ENCODE measurements at regions not wholly inside any gene's neighbourhood (a gene's known extent, or its start where the extent isn't known, plus 50 kb on each side); places are given as distances from the start of the nearest gene placed in this dataset.

- no peak overlapping the region for H2BK15ac ChIP-seq (ENCODE audit: low read depth, low read length)
- H3K4me3 Mint-ChIP-seq, result no peak overlapping the region
- WGBS (ENCODE audit: extremely low coverage, insufficient read length, low lambda C conversion rate), result no CpG with 5 or more reads among the region's 1 CpG
Observed at GRCh38 chr4:166230841-166231240, 357.8 kb downstream of the TLL1 start.

More at GRCh38 chr4:166230841-166231240, 357.8 kb downstream of the TLL1 start:
- Histone ChIP-seq H4K91ac (ENCODE audit: insufficient read length, low read depth, low read length) (no peak overlapping the region), H3K27ac (ENCODE audit: insufficient read length, low read depth, low read length) (no peak overlapping the region), H3K14ac (ENCODE audit: insufficient read depth, low read length) (no peak overlapping the region), H2BK20ac (ENCODE audit: low read depth, low read length, poor library complexity, severe bottlenecking) (no peak overlapping the region), H4K5ac (ENCODE audit: insufficient read length, low read depth, low read length) (no peak overlapping the region), H3K9me3 (ENCODE audit: control insufficient read depth, low read depth, low read length) (no peaks in the 10 kb centered on the region), H4K8ac (replicated peaks; ENCODE audit: insufficient read length, low read depth, low read length) (no peak overlapping the region), H3K79me2 (ENCODE audit: insufficient read depth, low read length) (no peaks in the 10 kb centered on the region), H3K4ac (ENCODE audit: low read depth, low read length) (no peak overlapping the region), H3K4me1 (ENCODE audit: insufficient read depth, low read length) (no peaks in the 10 kb centered on the region), H3K18ac (ENCODE audit: insufficient read length, low read depth, low read length) (no peak overlapping the region), H3K23ac (ENCODE audit: insufficient read length, low read depth, low read length) (no peak overlapping the region), H3T11ph (ENCODE audit: low read length) (no peak overlapping the region), H3K27me3 (ENCODE audit: insufficient read depth, low read length) (no peaks in the 10 kb centered on the region), H2AFZ (ENCODE audit: low read length) (no peak overlapping the region), H3K23me2 (ENCODE audit: insufficient read length, low read depth, low read length, poor library complexity, severe bottlenecking) (no peaks in the 10 kb centered on the region), H3K79me1 (ENCODE audit: insufficient read depth, low read depth, low read length, poor library complexity, severe bottlenecking) (no peaks in the 10 kb centered on the region), H4K20me1 (ENCODE audit: control insufficient read depth, insufficient read depth, insufficient read length) (no peaks in the 10 kb centered on the region), H2BK5ac (ENCODE audit: insufficient read length, low read length) (no peak overlapping the region), H3K56ac (ENCODE audit: insufficient read length, low read depth, low read length) (no peak overlapping the region), H2BK120ac (ENCODE audit: low read depth, low read length, poor library complexity, severe bottlenecking) (no peak overlapping the region), H3K4me2 (ENCODE audit: insufficient read depth, insufficient read length, low read length) (no peak overlapping the region), H2AK5ac (ENCODE audit: insufficient read length, low read length) (no peak overlapping the region), H2BK12ac (ENCODE audit: insufficient read length, low read depth, low read length) (no peak overlapping the region), H3K9ac (ENCODE audit: extremely low read depth, insufficient read length, low read length) (no peak overlapping the region)
- DNase-seq, result no peak
- no peak for TF ChIP-seq CTCF (conservative IDR thresholded peaks at IDR 0.05)
- Mint-ChIP-seq H3K9me3 (peaks cover 0 to 4% of the 10 kb centered on the region in 2 experiments; a peak in 3 of 5 replicates), H3K4me1 (no peaks in the 10 kb centered on the region), H3K27ac (no peak overlapping the region), H3K36me3 (ENCODE audit: insufficient read depth in 1 of 3, low read depth in 3 of 3) (peaks cover 0 to 4% (median 3%) of the 10 kb centered on the region in 3 experiments; a peak in 3 of 7 replicates), H3K27me3 (ENCODE audit: low read depth) (no peaks in the 10 kb centered on the region)
